Tibial nerve (tissue), 4 donors: ENCODE measurements at regions not wholly inside any gene's neighbourhood (a gene's known extent, or its start where the extent isn't known, plus 50 kb on each side); places are given as distances from the start of the nearest gene placed in this dataset.

ENCODE experiments used
- EP300 ChIP-seq, 2 donors: sonication (generic); formaldehyde crosslinking; IDR thresholded peaks; one replicate each; pipeline ENCODE4 v1.6.1; 2017; ENCODE audit warnings: antibody characterized with exemption in 2 of 2, mild to moderate bottlenecking in 1 of 2
- TF ChIP-seq, protein P1 (sequence below), 5 experiments: fragments of 200-600 bp in 3 of 5; fragments of 450-650 bp in 2 of 5; sonication (generic) in 3 of 5; IDR thresholded peaks; one replicate each; pipeline ENCODE4 v1.5.1; 2016 to 2019; ENCODE audit warnings: antibody characterized with exemption in 5 of 5, mild to moderate bottlenecking in 3 of 5, moderate library complexity in 2 of 5

DNA sequence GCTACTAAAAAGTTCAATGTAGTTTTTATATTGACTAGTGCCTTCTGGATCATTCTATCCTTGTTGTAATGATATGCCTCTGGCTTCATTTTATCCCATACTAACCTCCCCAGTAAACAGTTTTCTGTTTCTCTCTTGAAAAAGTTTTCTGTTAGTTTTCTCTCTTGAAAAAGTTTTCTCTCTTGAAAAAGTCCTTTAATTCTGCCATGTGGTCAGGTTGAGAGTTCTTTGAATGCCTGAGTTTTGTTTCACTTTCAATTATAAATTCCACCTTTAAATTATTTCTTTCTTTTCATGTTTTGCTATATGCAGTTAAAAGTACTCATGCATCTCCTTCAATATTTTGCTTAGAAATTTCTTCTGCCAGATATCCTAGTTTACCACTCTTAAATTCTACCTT lies 1139.6 kb downstream of the STPG2 start:
- TF ChIP-seq, protein P1, sequence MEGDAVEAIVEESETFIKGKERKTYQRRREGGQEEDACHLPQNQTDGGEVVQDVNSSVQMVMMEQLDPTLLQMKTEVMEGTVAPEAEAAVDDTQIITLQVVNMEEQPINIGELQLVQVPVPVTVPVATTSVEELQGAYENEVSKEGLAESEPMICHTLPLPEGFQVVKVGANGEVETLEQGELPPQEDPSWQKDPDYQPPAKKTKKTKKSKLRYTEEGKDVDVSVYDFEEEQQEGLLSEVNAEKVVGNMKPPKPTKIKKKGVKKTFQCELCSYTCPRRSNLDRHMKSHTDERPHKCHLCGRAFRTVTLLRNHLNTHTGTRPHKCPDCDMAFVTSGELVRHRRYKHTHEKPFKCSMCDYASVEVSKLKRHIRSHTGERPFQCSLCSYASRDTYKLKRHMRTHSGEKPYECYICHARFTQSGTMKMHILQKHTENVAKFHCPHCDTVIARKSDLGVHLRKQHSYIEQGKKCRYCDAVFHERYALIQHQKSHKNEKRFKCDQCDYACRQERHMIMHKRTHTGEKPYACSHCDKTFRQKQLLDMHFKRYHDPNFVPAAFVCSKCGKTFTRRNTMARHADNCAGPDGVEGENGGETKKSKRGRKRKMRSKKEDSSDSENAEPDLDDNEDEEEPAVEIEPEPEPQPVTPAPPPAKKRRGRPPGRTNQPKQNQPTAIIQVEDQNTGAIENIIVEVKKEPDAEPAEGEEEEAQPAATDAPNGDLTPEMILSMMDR (IDR thresholded peaks at IDR 0.05): no peak
- no peak for TF ChIP-seq EP300 (IDR thresholded peaks at IDR 0.05)
